ENCODE measurements at regions not wholly inside any gene's neighbourhood (a gene's known extent, or its start where the extent isn't known, plus 50 kb on each side); places are given as distances from the start of the nearest gene placed in this dataset.

- no peak for TF ChIP-seq EZH2phosphoT487 (IDR thresholded peaks at IDR 0.05; ENCODE audit: borderline replicate concordance, low read length)
- TF ChIP-seq CTCF (conservative IDR thresholded peaks at IDR 0.05; ENCODE audit: low read depth, low read length): no peak
- TF ChIP-seq EZH2 (IDR thresholded peaks at IDR 0.05; ENCODE audit: low read length, unreplicated experiment): no peak
- no peaks in the 10 kb centered on the region for H3K27me3 ChIP-seq (ENCODE audit: low read length)
- BruUV-seq (replicated peaks): no TSS peak
- H2AFZ ChIP-seq (ENCODE audit: low read length): no peak overlapping the region
- POLR2A ChIA-PET (ENCODE audit: unreplicated experiment): no interaction called here
- H3K9me3 ChIP-seq (ENCODE audit: low read length): no peaks in the 10 kb centered on the region
- H3K9me2 ChIP-seq (replicated peaks; ENCODE audit: low read length): no peaks in the 10 kb centered on the region
- H3K9ac ChIP-seq (ENCODE audit: low read length): no peak overlapping the region
- ATAC-seq (no peak), DNase-seq (no peak)
- no peaks in the 10 kb centered on the region for H3K4me1 ChIP-seq (ENCODE audit: insufficient read depth, low read length)
- H3K79me2 ChIP-seq (ENCODE audit: low read length): no peaks in the 10 kb centered on the region
- CTCF ChIA-PET: no interaction called here
- no peak overlapping the region for H3K4me3 ChIP-seq (ENCODE audit: low read length)
- H3F3A ChIP-seq (ENCODE audit: low read length, unreplicated experiment): no peaks in the 10 kb centered on the region
- H3K27ac ChIP-seq (ENCODE audit: low read length): no peak overlapping the region
- H4K20me1 ChIP-seq (ENCODE audit: low read length): no peaks in the 10 kb centered on the region
- H3K4me2 ChIP-seq (ENCODE audit: low read length): no peak overlapping the region
- intact Hi-C loops (cut with micrococcal nuclease): no loop called here
- no peaks in the 10 kb centered on the region for H3K36me3 ChIP-seq (ENCODE audit: low read depth, low read length)
These were observed 924.8 kb upstream of the PTPRD start for GRCh38 chr9:11537566-11537965.

- BruUV-seq (replicated peaks): no TSS peak
- POLR2A ChIA-PET (ENCODE audit: unreplicated experiment): no interaction called here
- Histone ChIP-seq H3K27ac (ENCODE audit: low read length) (no peak overlapping the region), H3K9me2 (replicated peaks; ENCODE audit: low read length) (no peaks in the 10 kb centered on the region), H3K4me2 (ENCODE audit: low read length) (no peak overlapping the region), H3F3A (ENCODE audit: low read length, unreplicated experiment) (no peaks in the 10 kb centered on the region), H3K36me3 (ENCODE audit: low read depth, low read length) (no peaks in the 10 kb centered on the region), H2AFZ (ENCODE audit: low read length) (no peak overlapping the region), H3K4me3 (ENCODE audit: low read length) (no peak overlapping the region), H3K9me3 (ENCODE audit: low read length) (no peaks in the 10 kb centered on the region), H3K4me1 (ENCODE audit: insufficient read depth, low read length) (no peaks in the 10 kb centered on the region), H3K9ac (ENCODE audit: low read length) (no peak overlapping the region), H4K20me1 (ENCODE audit: low read length) (no peaks in the 10 kb centered on the region), H3K27me3 (ENCODE audit: low read length) (no peaks in the 10 kb centered on the region), H3K79me2 (ENCODE audit: low read length) (no peaks in the 10 kb centered on the region)
- TF ChIP-seq EZH2phosphoT487 (IDR thresholded peaks at IDR 0.05; ENCODE audit: borderline replicate concordance, low read length): no peak
- TF ChIP-seq EZH2 (IDR thresholded peaks at IDR 0.05; ENCODE audit: low read length, unreplicated experiment): no peak
- TF ChIP-seq CTCF (conservative IDR thresholded peaks at IDR 0.05; ENCODE audit: low read depth, low read length): no peak
- CTCF ChIA-PET: no interaction called here
- ATAC-seq (no peak), DNase-seq (no peak)
- intact Hi-C loops (cut with micrococcal nuclease): no loop called here
These were observed 930.0 kb upstream of the PTPRD start for GRCh38 chr9:11542781-11543180.

- no peak overlapping the region for H2AFZ ChIP-seq (ENCODE audit: low read length)
- no peak overlapping the region for H3K4me2 ChIP-seq (ENCODE audit: low read length)
- no peaks in the 10 kb centered on the region for H3K9me3 ChIP-seq (ENCODE audit: low read length)
- H3F3A ChIP-seq (ENCODE audit: low read length, unreplicated experiment): no peaks in the 10 kb centered on the region
- H3K27me3 ChIP-seq (ENCODE audit: low read length): no peaks in the 10 kb centered on the region
- ChIA-PET CTCF (no interaction called here), POLR2A (ENCODE audit: unreplicated experiment) (no interaction called here)
- no peak overlapping the region for H3K27ac ChIP-seq (ENCODE audit: low read length)
- TF ChIP-seq CTCF (conservative IDR thresholded peaks at IDR 0.05; ENCODE audit: low read depth, low read length) (no peak), EZH2 (IDR thresholded peaks at IDR 0.05; ENCODE audit: low read length, unreplicated experiment) (no peak), EZH2phosphoT487 (IDR thresholded peaks at IDR 0.05; ENCODE audit: borderline replicate concordance, low read length) (no peak)
- H3K9ac ChIP-seq (ENCODE audit: low read length): no peak overlapping the region
- no peak overlapping the region for H3K4me3 ChIP-seq (ENCODE audit: low read length)
- ATAC-seq (no peak), DNase-seq (no peak)
- H3K9me2 ChIP-seq (replicated peaks; ENCODE audit: low read length): no peaks in the 10 kb centered on the region
- intact Hi-C loops (cut with micrococcal nuclease): no loop called here
- no peaks in the 10 kb centered on the region for H3K4me1 ChIP-seq (ENCODE audit: insufficient read depth, low read length)
- no peaks in the 10 kb centered on the region for H3K36me3 ChIP-seq (ENCODE audit: low read depth, low read length)
- BruUV-seq (replicated peaks): no TSS peak
- H3K79me2 ChIP-seq (ENCODE audit: low read length): no peaks in the 10 kb centered on the region
- H4K20me1 ChIP-seq (ENCODE audit: low read length): no peaks in the 10 kb centered on the region
These were observed 933.4 kb upstream of the PTPRD start for GRCh38 chr9:11546231-11546630.
